ENCODE measurements at regions not wholly inside any gene's neighbourhood (a gene's known extent, or its start where the extent isn't known, plus 50 kb on each side); places are given as distances from the start of the nearest gene placed in this dataset.
"Not testable (repeated sequence)": the region's sequence is repeated elsewhere in the genome, so short reads cannot be mapped to it uniquely, and the experiment has no call there.

DNA sequence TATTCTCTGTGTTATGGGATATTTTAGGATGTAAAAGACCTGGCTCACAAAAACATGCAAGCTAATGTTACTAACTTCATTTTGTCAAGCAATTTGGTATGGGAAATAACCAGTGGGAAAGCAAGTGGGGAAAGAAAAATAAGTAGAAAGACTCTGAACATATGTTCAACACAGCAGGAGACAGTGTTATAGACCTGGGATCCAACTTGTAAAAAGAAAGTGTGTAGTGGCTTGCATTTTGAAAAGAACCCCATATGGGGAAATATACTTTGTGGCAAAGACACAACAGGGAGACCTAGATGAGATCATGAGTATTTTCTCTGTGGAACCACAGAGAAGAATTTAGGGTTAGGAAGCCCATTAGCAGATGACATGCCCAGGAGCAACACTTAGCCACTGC, 212.7 kb upstream of the NRIP1 start:
- no peak for DNase-seq

DNA sequence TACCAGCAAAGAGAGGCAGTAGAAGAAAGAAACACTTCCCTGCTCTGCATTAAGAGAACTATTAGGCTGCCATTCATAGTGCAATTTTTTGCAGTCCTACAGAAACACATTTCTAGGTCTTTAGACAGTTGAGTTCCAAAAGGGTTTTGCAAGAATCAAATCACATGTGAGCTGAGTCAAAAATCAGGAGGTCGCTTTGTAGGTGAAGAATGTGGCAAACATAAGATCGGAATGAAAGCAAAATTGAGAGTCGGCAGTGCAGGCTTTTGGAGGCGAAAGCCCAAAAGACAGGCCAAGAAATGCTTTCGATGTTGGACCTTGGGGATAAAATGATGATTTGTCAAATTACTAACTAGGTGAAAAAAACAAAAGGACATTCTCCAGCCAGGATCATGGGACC, 213.5 kb upstream of the NRIP1 start:
- no peak for DNase-seq

DNA sequence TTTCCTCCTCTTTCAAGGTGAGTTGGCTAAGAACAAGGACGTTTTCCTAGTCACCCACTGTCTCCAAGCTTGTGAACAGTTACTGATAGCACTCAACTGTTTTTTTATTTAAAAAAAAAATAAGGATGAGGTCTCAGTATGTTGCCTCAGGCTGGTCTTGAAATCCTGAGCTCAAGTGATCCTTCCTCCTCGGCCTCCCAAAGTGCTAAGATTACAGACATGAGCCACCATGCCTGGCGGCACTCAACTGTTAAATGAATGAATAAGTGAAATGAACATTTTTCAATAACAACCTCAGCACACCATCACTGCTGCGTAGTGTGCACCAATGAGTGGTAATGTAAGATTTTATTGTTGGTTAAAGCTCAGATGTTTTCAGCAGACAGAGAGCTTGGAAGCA, 214.1 kb upstream of the NRIP1 start:
- DNase-seq: no peak

DNA sequence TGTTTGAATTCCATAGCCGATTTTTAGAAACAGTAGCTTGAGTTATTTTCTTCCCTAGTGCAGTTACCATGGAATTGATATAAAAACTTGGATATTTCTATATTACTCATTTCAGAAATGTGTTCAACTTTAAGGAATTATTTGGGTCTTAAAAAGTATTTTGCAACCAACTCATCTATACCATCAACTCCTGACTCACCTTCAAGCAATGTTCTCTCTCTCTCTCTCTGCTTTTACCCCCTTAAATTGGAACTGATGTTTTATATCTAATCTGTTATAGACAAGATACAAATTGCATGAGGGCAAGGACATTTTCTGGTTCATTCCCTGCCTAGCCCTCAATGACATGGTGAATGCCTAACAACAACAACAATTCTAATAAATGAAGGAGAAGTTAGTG, 214.7 kb upstream of the NRIP1 start:
- no peak for DNase-seq

DNA sequence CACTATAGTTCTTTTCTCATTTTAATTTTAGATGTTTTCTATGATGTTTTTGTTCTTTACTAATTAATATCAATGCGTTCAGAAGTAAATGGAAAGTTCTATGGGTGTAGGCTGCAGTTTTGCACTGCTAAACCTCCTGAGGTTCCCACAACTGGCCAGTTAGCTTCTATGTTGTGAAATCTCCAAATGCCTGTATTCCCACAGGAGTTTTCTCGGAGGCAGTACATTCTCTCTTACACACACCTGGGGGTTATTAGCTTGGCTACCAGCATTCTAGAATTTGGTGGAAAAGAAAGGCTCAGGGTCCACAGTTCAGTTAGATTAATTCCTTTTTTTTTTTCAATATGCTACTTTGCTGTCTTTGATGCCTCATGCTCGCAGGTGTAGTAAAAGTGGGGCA, 216.9 kb upstream of the NRIP1 start:
- no peak for DNase-seq

DNA sequence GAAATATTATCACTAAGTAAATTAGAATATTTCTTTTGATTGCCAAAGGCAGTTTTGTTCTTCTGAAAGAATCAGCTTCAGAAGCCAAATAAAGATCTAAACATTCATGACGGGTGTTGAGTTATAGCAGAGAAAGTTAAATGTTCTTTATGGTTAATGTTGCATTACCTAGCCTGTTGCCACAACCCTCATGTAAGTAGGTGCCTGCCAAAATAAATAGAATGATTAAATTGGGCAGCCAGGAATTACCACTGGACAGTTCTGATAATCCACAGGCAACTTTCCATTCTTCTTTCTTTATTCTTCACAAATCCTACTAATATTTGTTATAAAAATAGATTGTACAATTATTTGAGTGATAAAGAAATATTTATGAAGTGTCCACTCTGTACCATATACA, 217.9 kb upstream of the NRIP1 start:
- no peak for DNase-seq

DNA sequence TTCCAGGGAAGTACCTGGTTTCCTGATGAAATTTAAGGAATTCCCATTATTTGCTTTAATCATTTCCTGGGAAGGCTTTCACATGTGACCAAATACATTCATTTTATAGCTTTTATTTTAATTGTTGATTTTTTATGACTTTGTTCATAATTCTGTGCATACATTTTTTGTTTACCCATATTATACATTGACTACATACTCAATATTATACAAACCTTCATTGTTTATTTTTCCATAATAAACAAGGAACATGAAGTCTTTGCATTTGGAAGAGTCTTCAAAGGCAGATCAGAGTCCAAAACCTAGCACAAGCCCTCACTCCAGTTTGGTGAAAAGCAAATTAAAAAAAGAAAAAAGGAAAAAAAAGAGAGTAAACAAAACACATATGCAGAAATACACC, 218.3 kb upstream of the NRIP1 start:
- DNase-seq: no peak

DNA sequence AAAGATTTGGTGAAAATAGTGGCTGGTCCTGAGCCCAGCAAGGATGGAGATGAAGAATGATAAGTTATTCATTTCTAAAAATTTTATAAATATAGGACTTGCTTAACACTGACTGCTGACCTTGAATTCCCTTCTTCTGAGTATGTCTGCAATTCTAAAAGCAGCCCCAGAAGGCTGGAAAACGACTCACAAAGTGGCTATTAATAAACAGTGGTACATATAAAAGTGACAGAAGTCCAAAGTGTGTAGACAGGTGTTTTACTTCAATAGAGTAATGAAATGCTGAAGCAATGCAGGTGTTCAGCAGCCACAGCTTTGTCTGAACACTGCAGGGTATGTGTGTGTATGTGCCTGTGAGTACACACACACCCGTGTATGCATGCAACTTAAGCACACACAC, 219.0 kb upstream of the NRIP1 start:
- no peak for DNase-seq

DNA sequence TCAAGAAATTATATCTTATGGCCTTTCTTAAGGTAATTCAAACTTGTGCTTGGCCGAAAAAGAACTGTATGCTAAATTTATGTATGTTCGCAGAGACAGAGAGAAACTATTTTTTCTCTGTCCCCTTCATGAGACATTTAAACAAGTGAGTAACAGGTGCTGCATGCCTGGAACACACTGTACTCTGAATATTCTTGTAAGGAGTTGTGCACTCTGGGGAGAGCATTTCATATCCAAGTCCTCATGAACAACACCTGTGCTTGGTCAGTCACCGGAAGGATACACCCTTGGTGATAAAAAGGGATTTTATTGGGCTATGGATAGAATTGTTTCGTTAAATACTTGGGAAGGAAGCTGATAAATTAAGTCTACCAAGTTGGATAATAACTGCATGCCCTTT, 220.8 kb upstream of the NRIP1 start:
- DNase-seq: no peak

DNA sequence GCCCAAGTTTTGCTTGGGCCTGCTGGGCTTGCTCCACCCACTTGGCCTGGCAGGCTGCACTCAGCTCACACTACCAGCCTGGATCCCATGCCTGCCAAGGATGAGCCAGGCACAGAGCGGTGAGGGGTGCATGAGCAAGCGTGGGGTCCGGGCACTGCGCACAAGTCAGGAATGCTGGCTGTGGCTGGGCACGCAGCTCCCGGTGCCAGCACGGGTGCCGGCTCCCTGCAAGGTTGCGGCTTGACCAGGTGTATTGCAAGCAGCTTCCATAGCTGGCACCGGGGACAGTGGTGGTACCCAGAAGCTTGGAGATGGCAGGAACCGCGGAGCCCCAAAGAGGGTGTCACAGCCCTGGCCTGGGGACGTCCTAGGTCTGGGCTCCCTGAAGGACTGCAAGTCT, 224.4 kb upstream of the NRIP1 start:
- DNase-seq: no peak

DNA sequence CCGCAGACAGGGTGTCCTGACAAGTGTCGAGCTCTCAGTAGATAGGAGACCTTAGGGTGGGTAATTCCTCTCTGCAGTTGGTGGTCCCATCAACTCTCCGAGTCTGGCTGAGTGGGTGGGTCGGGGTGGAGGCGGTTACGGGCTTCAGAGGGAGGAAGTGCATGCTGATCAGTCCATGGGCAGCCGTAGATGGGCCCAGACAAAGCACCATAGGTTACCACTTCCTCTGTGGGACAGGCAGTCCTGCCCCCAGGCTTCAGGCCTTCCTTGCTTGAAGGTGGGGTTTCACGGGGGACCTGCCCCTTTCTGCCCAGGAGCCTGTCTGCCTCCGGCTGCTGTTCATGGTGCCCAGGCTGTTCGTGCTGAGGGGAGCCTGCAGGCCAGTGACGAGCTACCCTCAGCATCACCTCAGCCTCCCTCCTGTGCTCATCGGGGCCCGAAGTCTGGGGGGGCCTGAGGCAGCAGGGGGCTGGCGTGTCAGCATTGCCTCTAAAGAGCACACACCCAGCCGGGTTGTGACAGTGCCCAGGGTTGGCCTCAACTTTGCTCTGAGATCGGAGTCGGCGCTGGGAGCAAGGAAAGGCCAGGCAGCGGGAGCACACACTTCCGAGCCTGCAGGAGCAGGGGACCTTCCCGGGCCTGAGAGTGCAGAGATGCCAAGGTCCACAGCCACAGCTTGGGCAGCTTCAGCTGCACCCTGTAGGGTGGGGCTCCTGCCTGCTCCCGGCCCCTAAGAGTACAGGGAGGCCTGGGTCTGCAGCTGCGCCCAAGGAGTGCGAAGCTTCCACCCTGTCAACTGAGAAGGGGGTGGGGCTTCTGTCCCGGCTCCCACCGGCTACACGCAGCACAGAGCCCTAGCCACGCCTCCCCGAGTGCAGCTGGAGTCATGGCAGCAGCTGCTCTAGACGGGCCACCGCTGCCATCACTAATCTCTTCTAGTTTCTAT, 225.4 kb upstream of the NRIP1 start:
- peak in 3 of 56 donors; percentile 5 to 10 (median 5) for DNase-seq

DNA sequence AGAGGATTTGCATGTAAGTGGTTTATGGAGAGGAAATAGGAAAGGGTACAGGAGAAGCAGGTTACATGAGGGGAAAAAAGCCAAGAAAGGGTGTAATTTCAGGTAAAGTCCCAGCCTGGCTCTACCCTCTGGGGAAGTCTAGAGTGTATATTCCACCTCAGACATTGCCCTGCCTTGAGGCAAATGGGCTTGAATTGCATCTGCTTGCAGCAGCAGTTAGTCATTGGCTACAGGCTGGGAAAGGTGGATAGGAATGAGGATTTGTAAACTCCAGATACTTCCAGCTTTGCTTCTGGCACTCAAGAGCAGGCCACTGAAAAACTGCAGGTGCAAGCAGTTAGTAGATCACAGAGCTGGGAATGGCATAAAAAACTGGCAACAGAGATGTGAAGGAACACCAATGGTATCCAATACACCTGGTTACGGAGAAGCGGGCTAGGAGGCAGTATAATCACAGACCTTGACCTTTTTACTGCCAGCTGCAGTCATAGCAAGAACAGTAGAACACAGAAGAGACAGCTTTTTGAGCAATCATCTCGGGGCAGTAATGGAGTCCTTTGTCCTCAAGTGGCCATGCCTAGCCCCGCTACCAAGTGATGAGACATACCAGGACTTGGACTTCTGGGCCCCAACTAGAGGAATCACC, 226.9 kb upstream of the NRIP1 start:
- no peak for DNase-seq

DNA sequence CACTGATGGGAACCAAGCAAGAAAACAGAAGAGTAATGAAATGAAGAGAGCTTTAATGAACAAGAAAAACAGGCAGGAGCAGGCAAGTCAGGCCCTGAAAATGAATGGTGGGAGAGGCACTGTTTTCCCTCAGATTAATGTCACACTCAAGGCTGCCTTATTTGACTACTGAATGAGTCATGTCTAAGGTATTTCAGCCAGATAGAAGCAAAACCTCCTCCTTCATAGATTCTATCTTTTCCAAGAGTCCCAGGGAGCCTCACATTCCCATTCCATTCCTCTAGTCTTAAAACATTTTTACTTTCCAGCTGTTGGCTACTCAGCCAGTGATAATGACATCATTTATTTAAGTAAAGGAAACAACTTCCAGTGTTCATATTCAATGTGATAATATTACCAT, 228.4 kb upstream of the NRIP1 start:
- DNase-seq: no peak

DNA sequence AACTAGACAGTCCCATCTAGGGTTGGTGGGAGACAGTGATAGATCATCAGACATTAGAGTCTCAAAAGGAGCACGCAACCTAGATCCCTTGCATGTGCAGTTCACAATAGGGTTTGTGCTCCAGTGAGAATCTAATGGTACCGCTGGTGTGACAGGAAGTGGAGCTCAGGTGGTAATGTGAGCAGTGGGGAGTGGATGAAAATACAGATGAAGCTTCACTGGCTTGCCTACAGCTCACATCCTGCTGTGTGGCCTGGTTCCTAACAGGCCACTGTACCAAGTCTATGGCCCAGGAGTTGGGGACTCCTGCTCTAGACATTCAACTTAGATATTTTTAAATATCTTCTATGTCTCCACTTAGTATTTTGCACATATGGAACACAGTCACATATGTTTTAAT, 231.1 kb upstream of the NRIP1 start:
- no peak for DNase-seq

DNA sequence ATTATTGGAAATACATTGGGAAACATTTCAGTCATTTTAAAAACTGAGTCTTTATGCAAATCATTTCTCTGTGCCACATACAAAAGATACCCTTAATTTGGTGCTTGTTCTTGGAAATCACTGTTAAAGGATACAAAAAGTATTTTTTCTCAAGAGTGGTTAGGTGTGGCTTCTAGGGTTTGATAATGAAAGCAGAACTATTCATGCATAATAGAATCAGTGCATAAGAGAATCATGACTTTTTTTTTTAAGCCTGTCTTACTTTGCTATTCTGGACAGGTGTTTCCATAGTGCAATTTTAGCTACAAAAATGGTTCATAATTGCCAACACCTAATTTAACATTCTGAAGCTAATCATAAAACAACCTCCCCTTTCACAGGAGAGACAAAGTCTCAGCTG, 233.0 kb upstream of the NRIP1 start:
- DNase-seq: no peak

DNA sequence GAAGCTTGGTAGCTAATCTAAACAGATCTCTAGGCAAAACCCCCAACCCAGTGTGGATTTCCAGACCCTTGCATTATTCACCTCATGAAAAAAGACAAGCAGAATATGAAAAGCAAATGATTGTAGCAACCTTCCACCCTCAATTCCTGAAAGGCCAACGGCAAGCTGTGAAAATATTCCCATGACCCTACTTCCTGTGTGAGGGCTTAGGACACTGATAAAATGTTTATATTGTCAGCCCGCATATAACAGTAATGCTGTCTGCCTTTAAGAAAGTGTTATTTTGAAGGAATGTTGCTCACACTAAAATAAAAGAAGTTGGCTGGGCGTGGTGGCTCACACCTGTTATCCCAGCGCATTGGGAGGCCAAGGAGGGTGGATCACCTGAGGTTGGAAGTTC, 233.5 kb upstream of the NRIP1 start:
- DNase-seq: no peak

DNA sequence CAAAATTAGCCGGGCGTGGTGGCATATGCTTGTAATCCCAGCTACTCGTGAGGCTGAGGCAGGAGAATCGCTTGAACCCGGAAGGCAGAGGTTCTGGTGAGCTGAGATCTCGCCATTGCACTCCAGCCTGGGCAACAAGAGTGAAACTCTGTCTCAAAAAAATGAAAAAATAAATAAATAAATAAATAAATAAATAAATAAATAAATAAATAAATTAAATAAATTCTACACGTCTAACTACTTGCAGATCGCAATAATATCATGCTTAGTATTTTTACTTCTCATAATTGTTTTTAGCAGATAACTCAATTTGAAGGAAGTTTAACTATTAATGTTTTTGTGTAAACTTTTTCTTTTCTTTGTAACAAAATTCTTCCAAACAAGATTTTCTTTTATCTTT, 234.0 kb upstream of the NRIP1 start:
- not testable (repeated sequence) for DNase-seq

DNA sequence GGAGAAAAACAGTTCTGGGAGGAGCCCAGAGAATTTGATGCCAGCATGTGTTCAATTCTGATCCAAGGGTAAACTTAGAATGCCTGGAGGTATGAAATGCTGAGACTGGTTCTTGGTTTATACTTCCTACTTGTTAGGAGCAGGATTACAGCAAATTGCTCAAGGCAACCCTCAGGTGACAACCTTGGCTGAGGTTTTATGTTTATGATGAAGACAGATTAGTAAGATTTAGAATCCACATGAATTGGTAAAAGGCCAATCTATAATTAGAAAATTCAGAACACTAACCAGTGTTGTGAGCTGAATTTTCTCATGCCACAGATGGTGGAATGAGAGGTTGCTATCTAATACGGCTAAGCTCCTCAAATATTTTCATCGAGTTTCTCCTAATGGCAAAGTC, 235.3 kb upstream of the NRIP1 start:
- DNase-seq: no peak

DNA sequence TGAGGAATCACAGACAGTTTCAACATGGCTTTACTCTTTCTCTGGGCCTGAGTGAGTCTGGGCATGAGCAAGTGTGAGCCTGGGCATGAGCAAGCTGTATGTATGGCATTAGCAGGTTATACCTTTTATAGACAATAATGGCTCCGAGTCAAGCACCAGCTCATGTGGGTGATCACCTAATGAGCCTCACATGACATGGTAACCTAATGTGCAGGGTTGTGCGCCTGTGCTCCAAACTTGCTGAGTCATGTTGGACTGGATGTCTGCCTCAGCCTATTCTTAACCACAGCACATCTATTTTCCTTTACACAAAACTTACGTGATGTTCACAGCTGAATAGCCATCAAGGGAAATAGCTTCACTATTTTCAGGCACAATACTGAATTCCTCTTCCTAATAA, 236.2 kb upstream of the NRIP1 start:
- DNase-seq: no peak

DNA sequence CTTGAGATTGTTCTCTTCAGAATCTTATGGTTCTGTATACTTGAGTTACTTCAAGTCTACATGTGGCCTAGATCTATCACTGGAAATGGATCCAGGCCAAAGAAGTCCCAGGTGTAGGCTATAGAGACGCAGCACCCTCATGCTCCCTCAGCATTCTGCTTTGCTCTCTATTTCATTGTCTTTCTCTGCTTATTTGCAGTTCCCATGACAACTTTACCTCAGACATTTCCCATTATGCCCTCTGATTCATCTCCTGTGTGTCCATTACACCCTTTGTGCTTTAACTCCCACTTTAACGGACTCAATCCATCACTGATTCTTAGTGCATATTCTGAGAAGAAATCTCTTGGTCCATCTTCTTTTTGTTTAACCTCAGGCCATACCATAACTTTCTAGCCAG, 236.9 kb upstream of the NRIP1 start:
- no peak for DNase-seq

DNA sequence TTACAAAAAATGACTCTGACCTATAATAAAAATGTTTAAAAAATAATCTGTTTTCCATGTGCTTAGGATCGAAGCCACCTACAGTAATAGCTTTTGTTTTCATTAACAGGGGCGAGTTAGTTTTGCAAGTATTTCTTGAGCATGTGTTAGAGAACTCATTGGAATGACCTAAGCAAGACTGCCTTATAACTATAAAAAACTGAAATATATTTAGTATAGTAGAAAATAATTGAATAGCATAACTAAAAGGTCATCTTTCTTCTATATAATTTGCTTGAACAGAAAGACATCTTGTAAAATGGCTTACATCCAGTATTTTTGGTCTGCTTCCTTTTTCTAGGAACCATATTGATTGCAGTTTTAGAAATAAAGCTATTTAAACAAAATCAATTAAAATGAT, 241.5 kb upstream of the NRIP1 start:
- DNase-seq: no peak

DNA sequence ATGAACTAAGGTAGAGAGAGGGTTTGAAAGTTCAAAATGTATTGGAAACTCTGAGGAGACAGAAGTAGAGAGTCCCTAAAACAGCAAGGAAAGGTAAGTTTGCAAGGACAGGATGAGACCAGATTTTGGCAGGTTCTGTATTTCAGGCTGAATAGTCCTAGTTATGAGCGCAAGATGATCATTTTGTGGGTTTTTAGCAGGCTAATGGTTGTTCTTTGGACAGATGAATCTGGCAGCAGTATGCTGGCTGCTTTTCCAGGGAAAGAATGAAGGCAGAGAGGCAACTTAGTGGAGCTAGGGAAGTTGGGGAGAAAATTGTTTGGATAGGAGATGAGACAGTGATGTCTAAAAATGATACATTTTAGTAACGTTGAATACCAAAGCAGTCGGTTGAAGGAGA, 243.5 kb upstream of the NRIP1 start:
- no peak for DNase-seq

DNA sequence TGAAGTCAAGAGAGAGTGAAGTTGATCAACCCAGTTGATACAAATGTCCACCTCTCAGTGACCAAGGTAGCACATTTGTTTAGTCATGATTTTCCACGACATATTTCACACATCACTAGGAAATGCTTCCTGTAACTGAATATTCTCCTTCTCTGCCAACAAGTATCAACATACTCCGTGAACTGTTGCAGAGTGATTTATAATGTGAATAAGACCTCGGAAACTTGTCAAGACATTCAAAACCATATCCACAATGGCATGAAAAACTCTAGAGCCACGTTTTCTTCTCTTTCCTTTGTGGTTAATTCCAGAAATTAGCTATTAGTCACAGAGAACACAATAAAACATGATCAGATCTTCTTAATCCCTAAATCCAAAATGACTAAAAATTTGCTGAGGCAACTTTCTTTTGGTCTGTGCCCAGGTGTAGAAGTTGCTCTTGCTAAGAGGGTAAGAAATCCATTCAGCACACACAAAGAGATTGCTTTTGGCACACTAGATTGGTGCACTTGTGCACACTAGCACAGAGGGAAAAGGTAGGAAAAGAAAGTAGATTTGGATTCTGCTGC, 244.3 kb upstream of the NRIP1 start:
- no peak for DNase-seq
